ELR (cell line): ENCODE measurements at regions not wholly inside any gene's neighbourhood (a gene's known extent, or its start where the extent isn't known, plus 50 kb on each side); places are given as distances from the start of the nearest gene placed in this dataset.

Experiments used
- DNase-seq: peaks from one replicate; pipeline ENCODE4 v3.0.0-alpha.2; 2015; ENCODE audit warnings: low read depth

- DNase-seq, result no peak
Observed at GRCh38 chr3:59338934-59339333, 289.1 kb upstream of the CFAP20DC start.

GRCh38 chr3:59335338-59335737, 285.5 kb upstream of the CFAP20DC start:
- DNase-seq, result no peak

GRCh38 chr3:59334585-59334984, 284.8 kb upstream of the CFAP20DC start:
- DNase-seq, result no peak

GRCh38 chr3:59327376-59327808, 277.6 kb upstream of the CFAP20DC start:
- peak; percentile 4 for DNase-seq

- peak; percentile 2 for DNase-seq
Observed at GRCh38 chr3:59326246-59327024, 276.6 kb upstream of the CFAP20DC start.

GRCh38 chr3:59321881-59322540, 272.2 kb upstream of the CFAP20DC start:
- no peak for DNase-seq

GRCh38 chr3:59320080-59320479, 270.3 kb upstream of the CFAP20DC start:
- no peak for DNase-seq

- DNase-seq, result no peak
Observed at GRCh38 chr3:59319442-59319841, 269.6 kb upstream of the CFAP20DC start.

- no peak for DNase-seq
Observed at GRCh38 chr3:59318881-59319280, 269.1 kb upstream of the CFAP20DC start.

- DNase-seq, result no peak
Observed at GRCh38 chr3:59317386-59317785, 267.6 kb upstream of the CFAP20DC start.

GRCh38 chr3:59316688-59317275, 267.0 kb upstream of the CFAP20DC start:
- no peak for DNase-seq

- DNase-seq, result peak; percentile 1
Observed at GRCh38 chr3:59313365-59313764, 263.5 kb upstream of the CFAP20DC start.

GRCh38 chr3:59311231-59311630, 261.4 kb upstream of the CFAP20DC start:
- DNase-seq, result no peak

- DNase-seq, result no peak
Observed at GRCh38 chr3:59310736-59311135, 260.9 kb upstream of the CFAP20DC start.

GRCh38 chr3:59308684-59309083, 258.9 kb upstream of the CFAP20DC start:
- DNase-seq, result no peak

- DNase-seq, result no peak
Observed at GRCh38 chr3:59308001-59308400, 258.2 kb upstream of the CFAP20DC start.

GRCh38 chr3:59306436-59306835, 256.6 kb upstream of the CFAP20DC start:
- DNase-seq, result no peak

- no peak for DNase-seq
Observed at GRCh38 chr3:59304296-59304695, 254.5 kb upstream of the CFAP20DC start.

- no peak for DNase-seq
Observed at GRCh38 chr3:59303452-59303851, 253.6 kb upstream of the CFAP20DC start.

- no peak for DNase-seq
Observed at GRCh38 chr3:59302442-59302841, 252.6 kb upstream of the CFAP20DC start.

- no peak for DNase-seq
Observed at GRCh38 chr3:59300733-59301132, 250.9 kb upstream of the CFAP20DC start.

GRCh38 chr3:59299561-59299960, 249.7 kb upstream of the CFAP20DC start:
- DNase-seq, result no peak

GRCh38 chr3:59290358-59290757, 240.5 kb upstream of the CFAP20DC start:
- DNase-seq, result no peak
